Nephron (organoid): ENCODE measurements at regions not wholly inside any gene's neighbourhood (a gene's known extent, or its start where the extent isn't known, plus 50 kb on each side); places are given as distances from the start of the nearest gene placed in this dataset.

ENCODE experiments used
- H3K27ac Mint-ChIP-seq, 3 experiments: 2 replicates each; pipeline ENCODE4 v1.8.0; 2020; ENCODE audit warnings: mixed read lengths in 3 of 3, mild to moderate bottlenecking in 2 of 3, moderate library complexity in 1 of 3
- H3K27me3 Mint-ChIP-seq: 2 replicates; pipeline ENCODE4 v1.8.0; 2021; ENCODE audit warnings: low read depth, mild to moderate bottlenecking, moderate library complexity, mixed read lengths
- H3K36me3 Mint-ChIP-seq: 2 replicates; pipeline ENCODE4 v1.8.0; 2020; ENCODE audit warnings: low read depth, mixed read lengths
- H3K4me1 Mint-ChIP-seq: 2 replicates; pipeline ENCODE4 v1.8.0; 2020; ENCODE audit warnings: mixed read lengths
- H3K4me3 Mint-ChIP-seq, 3 experiments: 2 replicates each; pipeline ENCODE4 v1.8.0; 2020; ENCODE audit warnings: mild to moderate bottlenecking in 3 of 3, mixed read lengths in 3 of 3, moderate library complexity in 2 of 3
- H3K9me3 Mint-ChIP-seq: 2 replicates; pipeline ENCODE4 v1.8.0; 2020; ENCODE audit warnings: mixed read lengths
- CTCF ChIP-seq, 3 experiments: fragments of 200-600 bp; sonication (generic); IDR thresholded peaks; one replicate each; pipeline ENCODE4 v1.5.0; 2021; ENCODE audit warnings: antibody characterized with exemption in 3 of 3; ENCODE audit not compliant: unreplicated experiment in 3 of 3

DNA sequence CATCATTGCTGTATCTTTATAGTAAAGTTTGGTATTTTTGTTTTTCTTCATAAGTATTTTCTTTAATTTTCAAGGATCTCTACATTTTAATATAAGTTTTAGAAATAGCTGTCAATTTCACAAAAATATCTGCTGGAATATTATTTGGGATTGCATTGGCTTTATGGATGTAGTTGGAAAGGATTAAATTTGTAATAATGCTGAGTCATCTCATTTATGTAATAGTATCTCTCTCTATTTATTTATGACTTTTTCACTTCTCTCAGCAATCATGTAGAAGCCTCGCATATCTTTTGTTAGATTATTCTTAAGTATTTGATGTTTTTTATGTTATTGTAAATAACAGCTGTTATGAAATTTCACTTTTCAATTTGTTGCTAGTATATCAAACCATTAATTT lies 223.1 kb upstream of the POGK start:
- H3K27ac Mint-ChIP-seq = no peak overlapping the region
- H3K9me3 Mint-ChIP-seq = no peaks in the 10 kb centered on the region
- no peak overlapping the region for H3K4me3 Mint-ChIP-seq
- no peak for TF ChIP-seq CTCF (IDR thresholded peaks at IDR 0.05; ENCODE audit: unreplicated experiment in 3 of 3)
- peaks cover 6% of the 10 kb centered on the region for H3K27me3 Mint-ChIP-seq
- H3K36me3 Mint-ChIP-seq = no peaks in the 10 kb centered on the region
- no peaks in the 10 kb centered on the region for H3K4me1 Mint-ChIP-seq

DNA sequence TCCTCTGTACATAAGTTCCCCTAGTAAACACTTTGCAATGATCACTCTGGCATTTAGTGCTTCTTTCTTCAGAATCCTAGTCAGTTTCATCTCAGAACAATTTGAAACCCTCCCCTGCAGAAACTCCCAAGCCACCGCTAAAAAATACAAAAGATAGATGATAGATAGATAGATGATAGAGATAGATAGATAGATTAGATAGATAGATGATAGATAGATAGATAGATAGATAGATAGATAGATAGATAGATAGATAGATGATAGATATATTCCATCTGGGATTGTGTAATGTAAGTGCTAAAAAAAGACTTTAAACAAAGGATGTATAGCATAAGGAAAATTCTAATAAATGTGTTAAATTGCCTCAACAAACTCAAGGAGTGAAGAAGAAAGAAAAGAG lies 212.6 kb upstream of the POGK start:
- H3K27me3 Mint-ChIP-seq = peaks cover 5% of the 10 kb centered on the region
- no peaks in the 10 kb centered on the region for H3K36me3 Mint-ChIP-seq

DNA sequence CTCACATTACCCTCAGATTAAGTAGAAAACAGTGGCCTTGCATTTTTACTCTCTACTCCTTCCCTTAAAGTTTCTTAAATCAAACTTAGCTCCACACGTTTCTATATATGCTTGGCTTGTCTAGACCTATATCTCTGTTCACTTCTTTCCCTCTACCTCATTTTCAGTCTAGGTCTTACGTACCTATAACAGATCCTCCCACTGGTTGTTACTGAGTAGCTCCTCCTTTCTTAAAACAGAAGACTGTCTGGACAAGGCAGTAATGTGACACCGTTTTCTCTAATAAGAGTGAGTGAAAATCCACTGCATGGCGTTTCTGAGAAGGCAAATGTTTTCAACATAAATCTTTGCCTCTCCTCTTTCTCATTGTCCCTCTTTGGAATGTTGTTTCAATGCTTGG lies 211.7 kb upstream of the POGK start:
- H3K4me1 Mint-ChIP-seq = no peaks in the 10 kb centered on the region
- H3K36me3 Mint-ChIP-seq = no peaks in the 10 kb centered on the region
- TF ChIP-seq CTCF (IDR thresholded peaks at IDR 0.05; ENCODE audit: unreplicated experiment in 3 of 3) = no peak
- H3K27ac Mint-ChIP-seq = no peak overlapping the region
- H3K27me3 Mint-ChIP-seq = peaks cover 5% of the 10 kb centered on the region
- no peaks in the 10 kb centered on the region for H3K9me3 Mint-ChIP-seq
- no peak overlapping the region for H3K4me3 Mint-ChIP-seq

More for the DNA sequence above, 212.6 kb upstream of the POGK start:
- H3K4me1 Mint-ChIP-seq = no peaks in the 10 kb centered on the region
- no peak overlapping the region for H3K4me3 Mint-ChIP-seq
- no peak overlapping the region for H3K27ac Mint-ChIP-seq
- H3K9me3 Mint-ChIP-seq = no peaks in the 10 kb centered on the region
- TF ChIP-seq CTCF (IDR thresholded peaks at IDR 0.05; ENCODE audit: unreplicated experiment in 3 of 3) = no peak

DNA sequence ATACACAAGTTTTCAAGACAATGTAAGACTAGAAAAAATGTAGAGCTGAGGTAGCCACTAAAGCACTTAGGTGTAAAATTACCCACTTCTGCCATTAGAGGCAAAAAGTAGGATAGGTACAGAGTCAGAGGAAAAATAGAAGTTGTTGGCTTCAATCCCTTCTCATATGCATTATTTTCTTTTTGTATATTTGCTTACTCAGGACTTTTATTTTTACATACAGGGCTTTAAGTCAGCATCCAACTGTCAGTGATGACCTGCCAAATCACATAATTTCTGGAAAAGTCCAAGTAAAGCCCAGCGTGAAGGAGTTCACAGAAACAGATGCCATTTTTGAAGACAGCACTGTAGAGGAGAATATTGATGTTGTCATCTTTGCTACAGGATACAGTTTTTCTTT lies 211.0 kb upstream of the POGK start:
- Mint-ChIP-seq H3K27ac (no peak overlapping the region), H3K4me3 (no peak overlapping the region), H3K9me3 (no peaks in the 10 kb centered on the region), H3K4me1 (no peaks in the 10 kb centered on the region), H3K27me3 (peaks cover 5% of the 10 kb centered on the region), H3K36me3 (no peaks in the 10 kb centered on the region)
- TF ChIP-seq CTCF (IDR thresholded peaks at IDR 0.05; ENCODE audit: unreplicated experiment in 3 of 3) = no peak

- H3K4me1 Mint-ChIP-seq = no peaks in the 10 kb centered on the region
- TF ChIP-seq CTCF (IDR thresholded peaks at IDR 0.05; ENCODE audit: unreplicated experiment in 3 of 3) = no peak
- H3K27ac Mint-ChIP-seq = no peak overlapping the region
- H3K9me3 Mint-ChIP-seq = no peaks in the 10 kb centered on the region
- no peak overlapping the region for H3K4me3 Mint-ChIP-seq
- H3K27me3 Mint-ChIP-seq = no peaks in the 10 kb centered on the region
- no peaks in the 10 kb centered on the region for H3K36me3 Mint-ChIP-seq
Observed at GRCh38 chr1:166629946-166630345, 209.3 kb upstream of the POGK start.

DNA sequence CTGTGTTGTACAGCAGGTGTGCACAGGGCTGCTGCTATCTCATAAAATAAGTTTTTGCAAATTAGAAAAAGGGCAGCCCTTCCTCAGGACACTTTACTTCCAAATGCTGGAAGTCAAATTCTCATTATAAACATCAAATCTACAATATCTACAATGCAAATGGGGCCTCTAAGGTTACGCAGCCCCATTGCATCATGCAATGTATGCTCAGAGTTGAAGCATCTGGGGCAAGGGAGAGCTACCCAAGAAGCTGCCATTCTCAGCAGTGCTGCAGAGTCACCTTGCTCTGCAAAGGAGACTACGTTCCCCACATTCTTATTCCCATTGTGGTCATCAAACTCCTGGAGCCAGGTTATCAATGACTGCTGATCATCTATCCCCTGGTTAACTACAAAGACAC lies 208.9 kb upstream of the POGK start:
- Mint-ChIP-seq H3K27ac (no peak overlapping the region), H3K27me3 (no peaks in the 10 kb centered on the region), H3K36me3 (no peaks in the 10 kb centered on the region), H3K4me1 (no peaks in the 10 kb centered on the region), H3K4me3 (no peak overlapping the region), H3K9me3 (no peaks in the 10 kb centered on the region)
- no peak for TF ChIP-seq CTCF (IDR thresholded peaks at IDR 0.05; ENCODE audit: unreplicated experiment in 3 of 3)
